ENCODE measurements at regions not wholly inside any gene's neighbourhood (a gene's known extent, or its start where the extent isn't known, plus 50 kb on each side); places are given as distances from the start of the nearest gene placed in this dataset.

DNA sequence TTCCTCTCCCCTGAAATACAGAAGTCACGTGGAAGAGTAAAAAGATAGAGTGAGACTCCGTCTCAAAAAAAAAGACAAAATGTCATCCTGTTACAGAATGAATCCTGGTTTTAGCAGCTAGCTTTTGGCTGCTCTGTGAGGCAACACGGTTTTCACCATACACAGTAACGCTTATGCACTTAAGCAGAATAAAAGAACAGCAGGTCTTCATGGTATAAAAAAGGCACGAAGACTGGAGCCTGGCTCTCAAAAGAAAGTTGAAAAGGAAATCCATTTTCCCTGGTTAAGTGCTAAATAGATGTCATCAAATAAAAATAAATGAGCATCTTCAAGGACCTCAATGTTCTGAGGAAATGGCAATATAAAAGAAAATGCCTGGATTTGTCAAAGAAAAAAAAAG, 444.1 kb downstream of the IPO8 start:
- DNase-seq (ENCODE audit: low spot score in 2 of 2): no peak
- H3K4me3 ChIP-seq: no peak overlapping the region
- no peaks in the 10 kb centered on the region for H3K27me3 ChIP-seq
- no peaks in the 10 kb centered on the region for H3K4me1 ChIP-seq
- TF ChIP-seq CTCF (IDR thresholded peaks at IDR 0.05) (no peak), POLR2A (IDR thresholded peaks at IDR 0.05) (no peak), EP300 (IDR thresholded peaks at IDR 0.05) (no peak), POLR2AphosphoS5 (IDR thresholded peaks at IDR 0.05) (no peak)
- WGBS: 80% methylated on average over 5 of the region's 5 CpGs
- no peak overlapping the region for H3K27ac ChIP-seq
- H3K36me3 ChIP-seq: no peaks in the 10 kb centered on the region
- no peaks in the 10 kb centered on the region for H3K9me3 ChIP-seq

DNA sequence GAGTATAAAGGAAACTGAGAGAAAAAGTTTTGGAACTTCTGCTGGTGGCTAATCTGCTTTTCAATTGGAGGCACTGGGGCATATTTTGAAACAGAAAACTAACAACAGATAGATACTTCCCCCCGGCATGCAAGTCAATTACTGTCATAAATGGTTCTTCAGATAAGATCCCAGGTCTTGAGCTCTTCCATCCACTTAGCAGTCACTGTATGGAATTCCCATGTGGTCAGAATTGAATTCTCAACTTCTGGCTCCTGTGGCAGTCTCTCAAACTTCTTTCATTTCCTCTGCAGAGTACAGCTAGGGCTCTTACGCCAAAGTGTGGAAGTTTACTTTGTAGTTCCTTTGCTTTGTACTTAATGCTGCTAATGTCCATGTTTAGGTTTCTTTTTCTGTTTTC, 452.2 kb downstream of the IPO8 start:
- H3K27me3 ChIP-seq: no peaks in the 10 kb centered on the region
- TF ChIP-seq POLR2A (IDR thresholded peaks at IDR 0.05): no peak
- TF ChIP-seq CTCF (IDR thresholded peaks at IDR 0.05): no peak
- no peak for TF ChIP-seq POLR2AphosphoS5 (IDR thresholded peaks at IDR 0.05)
- TF ChIP-seq EP300 (IDR thresholded peaks at IDR 0.05): no peak
- H3K4me3 ChIP-seq: no peak overlapping the region
- H3K27ac ChIP-seq: no peak overlapping the region
- no peak for DNase-seq (ENCODE audit: low spot score in 2 of 2)
- no peaks in the 10 kb centered on the region for H3K9me3 ChIP-seq
- H3K4me1 ChIP-seq: no peaks in the 10 kb centered on the region
- WGBS: 92% methylated on average over 2 of the region's 2 CpGs
- H3K36me3 ChIP-seq: no peaks in the 10 kb centered on the region

DNA sequence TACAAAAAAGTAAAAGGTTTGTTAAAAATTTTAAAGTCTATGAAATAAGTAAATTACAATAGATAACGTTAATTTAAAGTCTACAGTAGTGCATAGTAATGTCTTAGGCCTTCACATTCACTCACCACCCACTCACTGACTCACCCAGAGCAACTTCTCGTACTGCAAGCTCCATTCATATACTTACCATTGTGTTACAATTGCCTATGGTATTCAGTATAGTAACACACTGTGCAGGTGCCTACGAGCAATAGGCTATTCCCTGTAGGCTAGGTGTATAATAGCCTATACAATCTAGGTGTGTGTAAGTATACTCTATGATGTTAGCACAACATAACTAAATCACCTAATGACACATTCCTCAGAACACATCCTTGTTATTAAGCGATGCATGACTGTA, 435.3 kb upstream of the TMTC1 start:
- DNase-seq (ENCODE audit: low spot score in 2 of 2): no peak
- Histone ChIP-seq H3K27me3 (no peaks in the 10 kb centered on the region), H3K27ac (no peak overlapping the region), H3K4me1 (no peaks in the 10 kb centered on the region), H3K9me3 (no peaks in the 10 kb centered on the region), H3K36me3 (no peaks in the 10 kb centered on the region), H3K4me3 (no peak overlapping the region)
- WGBS: 83% methylated on average over 4 of the region's 4 CpGs
- TF ChIP-seq POLR2AphosphoS5 (IDR thresholded peaks at IDR 0.05): no peak
- TF ChIP-seq EP300 (IDR thresholded peaks at IDR 0.05): no peak
- no peak for TF ChIP-seq CTCF (IDR thresholded peaks at IDR 0.05)
- TF ChIP-seq POLR2A (IDR thresholded peaks at IDR 0.05): no peak

DNA sequence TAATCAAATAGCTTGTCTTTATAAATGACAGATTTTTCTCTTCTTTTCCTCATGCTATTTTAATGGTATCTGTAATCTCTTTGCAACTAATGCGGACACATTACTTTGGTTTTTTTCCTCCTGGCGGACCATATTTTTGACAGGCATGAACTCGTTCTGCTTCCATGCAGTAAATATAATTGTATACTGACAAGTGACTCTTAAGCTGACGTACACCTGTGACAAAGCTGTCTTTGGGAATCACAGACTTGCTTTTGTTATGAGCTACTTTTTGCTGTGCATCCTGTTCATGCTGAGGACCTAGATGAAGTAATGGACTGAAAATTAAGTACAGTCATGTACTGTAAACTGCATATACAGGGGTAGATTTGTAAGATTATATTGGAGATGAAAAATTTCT, 434.3 kb upstream of the TMTC1 start:
- no peaks in the 10 kb centered on the region for H3K4me1 ChIP-seq
- H3K4me3 ChIP-seq: no peak overlapping the region
- H3K27ac ChIP-seq: no peak overlapping the region
- H3K9me3 ChIP-seq: no peaks in the 10 kb centered on the region
- TF ChIP-seq POLR2AphosphoS5 (IDR thresholded peaks at IDR 0.05) (no peak), POLR2A (IDR thresholded peaks at IDR 0.05) (no peak), CTCF (IDR thresholded peaks at IDR 0.05) (no peak), EP300 (IDR thresholded peaks at IDR 0.05) (no peak)
- DNase-seq (ENCODE audit: low spot score in 2 of 2): no peak
- H3K27me3 ChIP-seq: no peaks in the 10 kb centered on the region
- H3K36me3 ChIP-seq: no peaks in the 10 kb centered on the region
- WGBS: 73% methylated on average over 4 of the region's 4 CpGs

DNA sequence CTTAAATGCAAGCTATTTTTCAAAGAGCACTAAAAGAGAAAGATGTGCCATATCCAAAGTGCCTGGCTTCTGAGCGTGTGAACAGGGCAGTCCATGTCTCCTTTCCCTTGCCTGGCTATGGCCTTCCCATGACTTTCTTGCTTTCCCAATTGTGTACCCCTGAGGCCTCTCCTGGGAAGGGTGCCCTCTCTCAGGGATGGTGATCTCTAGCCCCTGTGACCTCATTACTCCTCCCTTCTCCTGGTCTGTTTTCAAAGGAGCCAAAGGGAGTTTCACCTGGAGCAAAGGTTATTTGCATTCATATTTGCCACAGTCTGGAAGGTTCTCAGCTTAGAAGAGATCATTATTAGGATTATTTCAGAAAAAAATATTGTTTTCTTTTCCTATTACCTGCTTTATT, 429.4 kb upstream of the TMTC1 start:
- Histone ChIP-seq H3K9me3 (no peaks in the 10 kb centered on the region), H3K27me3 (no peaks in the 10 kb centered on the region), H3K4me3 (no peak overlapping the region), H3K4me1 (no peaks in the 10 kb centered on the region), H3K27ac (no peak overlapping the region), H3K36me3 (no peaks in the 10 kb centered on the region)
- DNase-seq (ENCODE audit: low spot score in 2 of 2): no peak
- WGBS: 39% methylated on average over 1 of the region's 1 CpG
- TF ChIP-seq POLR2A (IDR thresholded peaks at IDR 0.05) (no peak), EP300 (IDR thresholded peaks at IDR 0.05) (no peak), POLR2AphosphoS5 (IDR thresholded peaks at IDR 0.05) (no peak), CTCF (IDR thresholded peaks at IDR 0.05) (no peak)

Data from suprapubic skin (tissue), 4 donors.